SHP77 (cell line): ENCODE measurements at regions not wholly inside any gene's neighbourhood (a gene's known extent, or its start where the extent isn't known, plus 50 kb on each side); places are given as distances from the start of the nearest gene placed in this dataset.

ENCODE experiments used
- DNase-seq, 2 experiments: peaks; one replicate each; lab custom pipeline; 2025; lab: John Stamatoyannopoulos, UW

- DNase-seq: peak; percentile 16 to 20
These were observed 64.3 kb upstream of the TTC34 start for GRCh38 chr1:2865571-2866421.

DNA sequence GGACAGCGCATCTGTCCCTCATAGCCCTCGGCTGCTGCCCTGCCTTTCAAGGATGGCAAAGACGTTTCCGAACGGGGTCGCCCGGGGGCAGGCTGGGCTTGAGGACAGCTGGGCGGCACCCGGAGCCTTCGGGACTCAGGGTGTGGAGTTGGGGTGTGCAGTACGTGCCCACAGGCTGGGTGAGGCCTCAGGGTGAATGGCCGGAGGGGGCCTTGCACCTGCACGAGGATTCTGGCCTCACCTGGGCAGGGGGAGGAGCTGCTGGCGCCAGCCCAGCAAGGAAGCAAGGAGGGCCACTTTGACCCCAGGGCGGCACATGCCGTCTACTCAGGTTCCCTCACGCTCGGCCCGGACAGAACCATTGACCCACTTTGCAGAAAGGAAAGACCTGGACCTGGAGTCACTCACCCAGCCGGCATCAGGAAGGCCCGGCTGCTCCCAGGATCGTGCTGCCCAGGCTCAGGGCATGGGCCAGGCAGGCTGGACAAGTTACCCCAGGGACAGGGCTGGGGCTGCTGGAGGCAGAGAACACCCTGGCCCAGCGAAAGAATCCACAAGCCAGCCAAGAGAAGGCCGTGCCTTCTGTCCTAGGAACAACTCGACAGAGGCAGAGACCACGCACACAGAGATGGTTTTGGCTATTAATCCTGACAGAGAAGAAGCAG lies 65.1 kb upstream of the TTC34 start:
- DNase-seq: no peak

DNA sequence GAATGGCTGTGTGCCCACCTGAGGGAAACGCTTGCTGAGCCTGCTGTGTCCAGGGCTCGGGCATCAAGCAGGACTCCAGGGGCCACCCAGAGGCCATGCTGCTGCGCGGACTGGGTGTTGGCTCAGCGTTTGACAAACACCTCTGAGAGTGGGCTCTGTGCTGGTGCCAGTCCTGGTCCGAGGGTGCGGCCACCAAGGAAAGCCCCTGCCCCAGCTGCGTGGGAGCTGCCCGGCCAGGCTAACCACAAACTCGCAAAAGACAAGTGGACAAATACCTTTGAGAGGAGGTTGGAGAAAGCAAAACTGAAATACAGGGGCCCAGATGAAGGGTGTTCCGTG lies 65.6 kb upstream of the TTC34 start:
- no peak for DNase-seq

- no peak for DNase-seq
These were observed 66.4 kb upstream of the TTC34 start for GRCh38 chr1:2867861-2868260.

DNA sequence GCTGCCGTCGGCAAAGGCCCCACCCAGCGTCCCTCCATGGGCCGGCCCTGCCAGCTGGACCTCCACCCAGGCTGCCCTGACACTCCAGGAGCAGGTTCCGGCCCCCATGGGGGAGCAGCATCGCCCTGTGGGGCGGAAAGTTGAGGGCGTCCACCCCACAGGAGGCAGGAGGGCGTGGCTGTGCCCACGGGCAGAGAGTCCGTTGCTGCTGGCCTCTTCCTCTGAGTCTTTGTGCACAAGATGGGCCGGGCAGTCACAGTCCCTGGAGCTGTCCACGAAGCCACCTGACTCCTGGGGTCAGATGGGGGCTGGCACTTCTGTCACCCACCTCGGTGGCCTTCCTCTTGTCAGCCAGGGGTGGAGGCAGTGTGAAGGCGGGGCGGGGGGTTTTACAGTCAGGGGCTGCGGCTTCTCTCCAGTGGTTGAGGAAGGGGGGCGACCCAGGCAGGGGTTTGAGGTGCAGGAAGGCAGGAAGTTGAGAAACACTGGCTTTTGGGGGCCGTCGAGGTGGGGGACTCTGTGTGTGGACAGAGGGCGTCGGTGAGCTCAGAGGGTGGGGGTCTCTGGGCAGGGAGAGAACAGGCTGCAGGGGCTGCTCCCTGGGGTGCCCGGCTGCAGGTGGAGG lies 67.2 kb upstream of the TTC34 start:
- no peak for DNase-seq

- no peak for DNase-seq
These were observed 69.8 kb upstream of the TTC34 start for GRCh38 chr1:2871246-2871815.

GRCh38 chr1:2874207-2874606 lies 72.7 kb upstream of the TTC34 start:
- no peak for DNase-seq

- DNase-seq: peak in 1 of 2 experiments; percentile 20
These were observed 73.4 kb upstream of the TTC34 start for GRCh38 chr1:2874607-2875480.

DNA sequence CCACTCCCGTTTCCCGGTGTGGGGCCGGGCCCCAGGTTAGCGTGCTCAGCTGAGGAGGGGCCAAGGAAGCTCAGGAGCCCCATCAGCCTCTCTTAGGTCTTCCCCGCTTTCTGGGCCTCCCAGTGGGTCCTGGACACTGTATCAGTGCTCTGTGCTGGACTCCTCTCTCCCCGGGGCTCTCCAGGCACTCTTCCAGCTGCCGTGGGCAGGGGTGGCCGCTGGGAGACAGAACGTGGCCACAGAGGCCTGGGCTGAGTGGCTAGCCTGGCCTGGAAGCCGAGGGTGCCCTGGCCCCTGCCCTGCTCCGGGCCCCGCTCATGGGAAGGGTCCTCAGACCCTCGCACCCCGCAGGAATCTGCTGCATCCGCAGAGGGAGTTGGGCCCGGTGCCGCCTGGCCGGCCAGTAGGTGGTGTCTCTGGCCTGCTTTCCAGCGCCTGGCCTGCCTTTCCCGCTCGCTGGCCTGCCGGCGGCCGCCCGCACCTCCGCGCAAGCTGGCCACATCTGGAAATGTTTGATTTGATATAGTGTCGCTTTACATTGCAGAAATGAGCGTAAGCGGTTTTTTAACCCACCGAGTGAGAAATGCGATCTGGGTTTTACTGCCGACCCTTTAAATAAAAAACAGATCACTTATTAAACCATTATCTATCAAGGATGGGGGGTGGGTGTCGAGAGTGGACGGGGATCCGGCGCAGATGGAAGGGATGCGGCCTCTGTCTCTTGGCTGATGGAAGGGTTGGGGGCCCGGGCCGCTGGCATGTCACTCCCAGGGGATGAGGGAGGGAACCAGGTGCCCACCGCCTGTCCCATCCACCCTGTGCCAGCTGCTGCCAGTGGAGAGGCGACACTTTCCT lies 74.4 kb upstream of the TTC34 start:
- DNase-seq: no peak

DNA sequence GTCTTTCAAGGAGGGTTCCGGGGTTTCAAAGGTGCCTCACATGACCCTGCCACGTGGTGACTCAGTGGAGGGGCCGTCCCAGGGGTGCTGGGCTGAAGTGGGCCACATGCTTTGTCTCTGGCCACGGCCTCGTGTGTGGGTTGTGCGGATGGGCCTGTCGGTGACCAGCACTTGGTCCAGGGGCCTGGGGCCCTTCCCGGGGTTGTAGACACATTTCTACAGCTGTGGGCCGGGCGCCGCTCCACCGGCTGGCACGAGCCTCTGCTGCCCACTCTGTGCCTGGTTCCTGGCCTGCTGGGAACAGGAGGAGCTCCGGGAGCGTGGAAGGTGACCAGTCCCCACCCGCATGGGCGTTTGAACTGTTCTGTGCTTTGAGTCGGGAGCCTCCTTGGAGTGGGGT lies 75.4 kb upstream of the TTC34 start:
- no peak for DNase-seq

GRCh38 chr1:2877391-2877790 lies 75.9 kb upstream of the TTC34 start:
- DNase-seq: no peak

- DNase-seq: no peak
These were observed 77.1 kb upstream of the TTC34 start for GRCh38 chr1:2878591-2878990.

DNA sequence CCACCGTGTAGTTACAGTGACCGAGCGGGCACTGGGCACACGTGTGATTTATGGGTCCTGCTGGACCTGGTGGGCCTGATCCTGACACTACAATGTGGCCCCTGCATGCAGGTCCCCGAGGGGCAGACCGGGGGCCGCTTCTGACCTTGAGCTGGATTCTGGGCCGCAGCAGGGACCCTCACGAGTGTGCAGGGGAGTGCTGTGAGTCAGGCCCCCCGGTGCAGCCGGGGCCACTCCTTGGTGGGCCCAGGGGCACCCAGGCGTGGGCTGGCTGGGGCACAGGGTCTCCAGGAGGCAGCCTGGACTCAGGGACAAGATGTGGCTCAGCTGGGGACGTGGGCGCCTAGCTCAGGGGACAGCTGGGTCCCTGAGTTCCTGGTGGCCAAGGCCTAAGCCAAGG lies 77.5 kb upstream of the TTC34 start:
- no peak for DNase-seq

DNA sequence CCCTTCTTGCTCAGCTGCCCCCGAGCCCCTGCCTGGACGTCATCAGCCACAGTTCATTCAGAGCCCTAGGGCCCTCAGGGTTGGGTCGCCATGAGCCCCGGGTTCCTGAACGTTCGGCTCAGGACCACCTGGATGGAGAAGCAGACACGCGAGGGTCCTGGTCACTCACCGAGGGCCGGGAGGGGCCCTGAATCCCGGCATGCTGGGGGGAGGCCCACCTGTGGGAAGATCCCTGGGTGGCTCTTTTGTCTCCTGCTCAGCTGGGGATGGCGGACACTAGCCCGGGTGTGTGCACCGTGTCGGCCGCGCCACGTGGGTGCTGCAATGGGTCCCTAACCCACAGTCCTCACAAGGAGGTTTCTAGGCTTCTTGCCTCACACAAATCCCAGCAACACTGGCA lies 78.1 kb upstream of the TTC34 start:
- DNase-seq: no peak

DNA sequence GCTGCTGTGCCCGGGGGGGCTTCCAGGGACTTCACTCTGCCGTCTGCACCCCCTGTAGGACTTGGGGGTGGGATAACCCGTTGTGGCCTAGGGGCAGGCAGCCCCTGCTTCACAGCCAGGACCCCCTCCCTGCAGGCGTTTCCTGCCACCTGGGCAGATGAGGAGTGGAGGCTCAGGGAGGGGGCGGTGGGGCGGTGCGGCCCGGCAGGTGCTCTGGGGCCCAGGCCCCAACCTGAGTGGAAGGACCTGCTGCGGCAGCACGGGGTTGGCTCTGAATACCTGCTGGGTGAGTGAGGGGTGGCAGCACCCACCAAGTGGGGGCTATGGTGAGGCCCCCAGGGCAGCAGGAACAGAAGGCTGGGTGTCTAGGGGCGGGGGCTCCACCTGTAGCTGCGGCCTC lies 78.6 kb upstream of the TTC34 start:
- no peak for DNase-seq

- DNase-seq: no peak
These were observed 79.4 kb upstream of the TTC34 start for GRCh38 chr1:2880812-2881295.

DNA sequence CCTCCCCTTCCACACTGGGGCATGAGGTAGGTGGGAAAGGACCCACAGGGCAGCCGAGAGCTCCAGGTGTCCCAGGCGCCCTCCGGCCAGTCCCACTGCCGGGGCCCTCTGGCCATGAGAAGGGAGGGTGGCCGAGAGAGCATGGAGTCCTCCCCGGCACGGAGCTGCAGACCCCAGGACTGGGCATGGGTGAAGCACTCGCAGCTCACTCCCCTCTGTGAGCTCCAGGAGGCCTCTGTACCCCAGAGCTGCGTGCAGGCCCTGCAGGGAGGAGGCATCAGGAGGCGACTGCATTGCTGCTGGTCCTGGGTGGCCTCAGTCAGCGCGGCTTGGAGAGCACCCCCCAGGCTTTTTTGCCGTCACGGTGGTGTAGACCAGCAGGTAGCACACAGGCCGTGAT lies 80.1 kb upstream of the TTC34 start:
- DNase-seq: no peak

- DNase-seq: no peak
These were observed 81.6 kb upstream of the TTC34 start for GRCh38 chr1:2882966-2883696.

GRCh38 chr1:2885001-2885400 lies 83.5 kb upstream of the TTC34 start:
- no peak for DNase-seq

DNA sequence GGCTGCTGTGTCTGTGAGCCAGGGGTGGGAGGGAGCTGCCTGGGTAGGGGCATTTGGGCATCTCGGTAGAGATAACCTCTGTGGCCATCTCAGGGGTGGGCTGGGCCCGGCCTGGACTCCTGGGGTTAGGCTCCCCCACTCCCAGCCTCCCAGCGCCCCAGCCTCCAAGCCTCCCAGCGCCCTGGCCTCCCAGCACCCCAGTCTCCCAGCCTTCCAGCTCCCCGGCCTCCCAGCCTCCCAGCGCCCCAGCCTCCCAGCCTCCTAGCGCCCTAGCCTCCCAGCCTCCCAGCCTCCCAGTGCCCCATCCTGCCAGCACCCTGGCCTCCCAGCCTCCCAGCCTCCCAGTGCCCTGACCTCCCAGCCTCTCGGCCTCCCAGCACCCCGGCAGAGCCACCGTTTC lies 85.1 kb upstream of the TTC34 start:
- no peak for DNase-seq
